CD4-positive, alpha-beta T cell treated with Interleukin-6 at 100 ng/mL for 8 hours (primary cell): ENCODE measurements at regions not wholly inside any gene's neighbourhood (a gene's known extent, or its start where the extent isn't known, plus 50 kb on each side); places are given as distances from the start of the nearest gene placed in this dataset.
A peak's percentile ranks its signal among the peaks of the same experiment; 100 is the strongest.

Source experiments
- DNase-seq: peaks from one replicate; pipeline ENCODE4 v3.0.0-alpha.2; 2020; ENCODE audit warnings: mixed read lengths, low spot score

GRCh38 chr12:45669792-45670191 is 59.7 kb upstream of the ARID2 start:
- no peak for DNase-seq

GRCh38 chr12:45670346-45671065 is 59.0 kb upstream of the ARID2 start:
- peak; percentile 49 for DNase-seq

- DNase-seq = no peak
Measured at GRCh38 chr12:45671254-45671653, 58.3 kb upstream of the ARID2 start.

GRCh38 chr12:45674181-45674977 is 55.1 kb upstream of the ARID2 start:
- DNase-seq = no peak

GRCh38 chr12:45675534-45675933 is 54.0 kb upstream of the ARID2 start:
- no peak for DNase-seq
